Endodermal cell (in vitro differentiated cells): ENCODE measurements at regions not wholly inside any gene's neighbourhood (a gene's known extent, or its start where the extent isn't known, plus 50 kb on each side); places are given as distances from the start of the nearest gene placed in this dataset.

ENCODE experiments used
- DNase-seq: peaks from one replicate; pipeline ENCODE4 v3.0.0-alpha.2; 2017
- H3K27ac ChIP-seq: 2 replicates; pipeline ENCODE4 v1.5.1; 2013; ENCODE audit warnings: mild to moderate bottlenecking, low read depth, low read length, moderate library complexity
- H3K27me3 ChIP-seq: 2 replicates; pipeline ENCODE4 v1.6.1; 2013; ENCODE audit warnings: mild to moderate bottlenecking, low read length, moderate library complexity; ENCODE audit not compliant: insufficient read depth, control insufficient read depth, poor library complexity, severe bottlenecking
- H3K36me3 ChIP-seq: 2 replicates; pipeline ENCODE4 v1.7.0; 2013; ENCODE audit warnings: mild to moderate bottlenecking, low read length, moderate library complexity; ENCODE audit not compliant: control insufficient read depth, insufficient read depth
- H3K4me1 ChIP-seq: one replicate; pipeline ENCODE4 v1.7.0; 2013; ENCODE audit warnings: low read length; ENCODE audit not compliant: control insufficient read depth, insufficient read depth
- H3K4me3 ChIP-seq: 2 replicates; pipeline ENCODE4 v1.5.1; 2013; ENCODE audit warnings: mild to moderate bottlenecking, low read length, moderate library complexity
- H3K9ac ChIP-seq: 2 replicates; pipeline ENCODE4 v1.6.1; 2013; ENCODE audit warnings: mild to moderate bottlenecking, low read length, moderate library complexity; ENCODE audit not compliant: poor library complexity, severe bottlenecking; ENCODE audit errors: extremely low read depth
- H3K9me3 ChIP-seq: 2 replicates; pipeline ENCODE4 v1.6.1; 2013; ENCODE audit warnings: mild to moderate bottlenecking, low read length, moderate library complexity; ENCODE audit not compliant: control insufficient read depth
- H3K27ac Mint-ChIP-seq: 2 replicates; pipeline ENCODE4 v1.8.0; 2020; ENCODE audit warnings: mixed read lengths
- H3K27me3 Mint-ChIP-seq: 2 replicates; pipeline ENCODE4 v1.8.0; 2021; ENCODE audit warnings: mild to moderate bottlenecking, mixed read lengths; ENCODE audit not compliant: insufficient read depth
- H3K36me3 Mint-ChIP-seq: 2 replicates; pipeline ENCODE4 v1.8.0; 2020; ENCODE audit warnings: low read depth, mixed read lengths
- H3K4me1 Mint-ChIP-seq: 2 replicates; pipeline ENCODE4 v1.8.0; 2020; ENCODE audit warnings: mixed read lengths
- H3K4me3 Mint-ChIP-seq: 2 replicates; pipeline ENCODE4 v1.8.0; 2020; ENCODE audit warnings: mild to moderate bottlenecking, moderate library complexity, mixed read lengths
- H3K9me3 Mint-ChIP-seq: 2 replicates; pipeline ENCODE4 v1.8.0; 2020; ENCODE audit warnings: mild to moderate bottlenecking, mixed read lengths
- CTCF ChIP-seq: fragments of 200-600 bp; sonication (generic); conservative IDR thresholded peaks from 2 replicates; pipeline ENCODE4 v1.5.0; 2021; ENCODE audit warnings: antibody characterized with exemption, mild to moderate bottlenecking
- WGBS, 2 experiments: methylation state at CpG; one replicate each; pipeline versions ENCODE4 v1.1.5 to v1.1.7; 2013; ENCODE audit warnings: missing lambda C conversion rate in 2 of 2, mixed read lengths in 1 of 2; ENCODE audit not compliant: insufficient coverage in 1 of 2, insufficient read length in 1 of 2; 5-methylcytosine and 5-hydroxymethylcytosine counted together

GRCh38 chr12:28936221-28936620 lies 212.9 kb upstream of the FAR2 start:
- H3K27me3 ChIP-seq: no peaks in the 10 kb centered on the region
- no peak for TF ChIP-seq CTCF
- peaks cover 13% of the 10 kb centered on the region for H3K4me1 Mint-ChIP-seq

GRCh38 chr12:28936711-28937110 lies 212.4 kb upstream of the FAR2 start:
- H3K36me3 Mint-ChIP-seq: no peaks in the 10 kb centered on the region
- no peak for TF ChIP-seq CTCF
- WGBS, 2 experiments: 63% methylated on average over 3 of the region's 3 CpGs; no CpG with 5 or more reads in 1 of the 2 experiments
- H3K9me3 Mint-ChIP-seq: no peaks in the 10 kb centered on the region
- Histone ChIP-seq H3K27ac (no peak overlapping the region), H3K4me1 (no peaks in the 10 kb centered on the region), H3K36me3 (no peaks in the 10 kb centered on the region), H3K27me3 (no peaks in the 10 kb centered on the region), H3K4me3 (no peak overlapping the region), H3K9ac (no peak overlapping the region), H3K9me3 (no peaks in the 10 kb centered on the region)
- H3K4me1 Mint-ChIP-seq: peaks cover 13% of the 10 kb centered on the region
- H3K27ac Mint-ChIP-seq: no peak overlapping the region
- no peak overlapping the region for H3K4me3 Mint-ChIP-seq
- H3K27me3 Mint-ChIP-seq: no peaks in the 10 kb centered on the region
- DNase-seq: no peak

More at GRCh38 chr12:28936221-28936620, 212.9 kb upstream of the FAR2 start:
- H3K9me3 Mint-ChIP-seq: no peaks in the 10 kb centered on the region
- no peaks in the 10 kb centered on the region for H3K36me3 Mint-ChIP-seq
- H3K36me3 ChIP-seq: no peaks in the 10 kb centered on the region
- no peak overlapping the region for H3K27ac ChIP-seq
- no peak overlapping the region for H3K27ac Mint-ChIP-seq
- WGBS, 2 experiments: 100% methylated on average over 1 of the region's 1 CpG; no CpG with 5 or more reads in 1 of the 2 experiments
- H3K9me3 ChIP-seq: no peaks in the 10 kb centered on the region
- no peaks in the 10 kb centered on the region for H3K4me1 ChIP-seq
- DNase-seq: no peak
- no peaks in the 10 kb centered on the region for H3K27me3 Mint-ChIP-seq
- no peak overlapping the region for H3K4me3 Mint-ChIP-seq
- no peak overlapping the region for H3K9ac ChIP-seq
- no peak overlapping the region for H3K4me3 ChIP-seq

- H3K9me3 ChIP-seq: no peaks in the 10 kb centered on the region
- Mint-ChIP-seq H3K27ac (no peak overlapping the region), H3K4me1 (peaks cover 13% of the 10 kb centered on the region), H3K27me3 (no peaks in the 10 kb centered on the region), H3K9me3 (no peaks in the 10 kb centered on the region), H3K4me3 (no peak overlapping the region), H3K36me3 (no peaks in the 10 kb centered on the region)
- 60 to 64% methylated on average over 3 of the region's 3 CpGs for WGBS, 2 experiments
- no peak overlapping the region for H3K9ac ChIP-seq
- H3K36me3 ChIP-seq: no peaks in the 10 kb centered on the region
- no peak for TF ChIP-seq CTCF
- H3K27me3 ChIP-seq: no peaks in the 10 kb centered on the region
- DNase-seq: peak; percentile 56
- no peaks in the 10 kb centered on the region for H3K4me1 ChIP-seq
- H3K27ac ChIP-seq: no peak overlapping the region
- H3K4me3 ChIP-seq: no peak overlapping the region
Observed at GRCh38 chr12:28937196-28937595, 211.9 kb upstream of the FAR2 start.
